ENCODE measurements at regions not wholly inside any gene's neighbourhood (a gene's known extent, or its start where the extent isn't known, plus 50 kb on each side); places are given as distances from the start of the nearest gene placed in this dataset.

GRCh38 chr4:25536564-25537320 lies 118.9 kb upstream of the SLC34A2 start:
- TF ChIP-seq CTCF (conservative IDR thresholded peaks at IDR 0.05; ENCODE audit: low read depth in 2 of 2) (no peak), EZH2phosphoT487 (IDR thresholded peaks at IDR 0.05; ENCODE audit: unreplicated experiment) (no peak), EZH2 (IDR thresholded peaks at IDR 0.05; ENCODE audit: low read depth, unreplicated experiment) (no peak), POLR2AphosphoS5 (IDR thresholded peaks at IDR 0.05; ENCODE audit: low read depth) (no peak), REST (IDR thresholded peaks at IDR 0.05; ENCODE audit: unreplicated experiment) (no peak), CREB1 (CRISPR knock-in tag; IDR thresholded peaks at IDR 0.05; ENCODE audit: low read depth) (no peak), NANOG (IDR thresholded peaks at IDR 0.05; ENCODE audit: borderline replicate concordance) (no peak), STAT1 (IDR thresholded peaks at IDR 0.05; ENCODE audit: unreplicated experiment) (no peak), JUNB (IDR thresholded peaks at IDR 0.05; ENCODE audit: unreplicated experiment) (no peak), ZNF114 (CRISPR knock-in tag; IDR thresholded peaks at IDR 0.05) (no peak)
